NT2/D1 (cell line): ENCODE measurements at regions not wholly inside any gene's neighbourhood (a gene's known extent, or its start where the extent isn't known, plus 50 kb on each side); places are given as distances from the start of the nearest gene placed in this dataset.

Experiments
- DNase-seq: peaks from one replicate; pipeline ENCODE4 v3.0.0-alpha.2; 2011; ENCODE audit warnings: low read depth, low spot score
- H3K27me3 ChIP-seq: 2 replicates; pipeline ENCODE4 v1.6.0; 2011; ENCODE audit warnings: mild to moderate bottlenecking; ENCODE audit not compliant: insufficient read length, insufficient read depth
- H3K36me3 ChIP-seq: 2 replicates; pipeline ENCODE4 v1.6.1; 2011; ENCODE audit warnings: mild to moderate bottlenecking, low read length, mixed read lengths; ENCODE audit not compliant: insufficient read depth, insufficient read length
- H3K4me1 ChIP-seq: 2 replicates; pipeline ENCODE4 v1.5.1; 2011; ENCODE audit not compliant: insufficient read depth, insufficient read length
- H3K4me3 ChIP-seq: 2 replicates; pipeline ENCODE4 v1.5.1; 2011; ENCODE audit warnings: low read depth; ENCODE audit not compliant: insufficient read length
- H3K9ac ChIP-seq: 2 replicates; pipeline ENCODE4 v1.6.0; 2011; ENCODE audit warnings: low read depth; ENCODE audit not compliant: insufficient read length
- H3K9me3 ChIP-seq: 2 replicates; pipeline ENCODE4 v1.5.1; 2011; ENCODE audit warnings: mild to moderate bottlenecking, low read length; ENCODE audit not compliant: insufficient read depth
- SUZ12 ChIP-seq: IDR thresholded peaks from 2 replicates; pipeline ENCODE4 v1.6.1; 2011; ENCODE audit not compliant: insufficient read length, insufficient read depth; ENCODE audit errors: extremely low read depth
- YY1 ChIP-seq: IDR thresholded peaks from 2 replicates; pipeline ENCODE4 v1.6.1; 2011; ENCODE audit not compliant: insufficient read length, insufficient read depth
- ZNF274 ChIP-seq: IDR thresholded peaks from 2 replicates; pipeline ENCODE4 v1.6.1; 2011; ENCODE audit warnings: mild to moderate bottlenecking, low read depth, low read length

DNA sequence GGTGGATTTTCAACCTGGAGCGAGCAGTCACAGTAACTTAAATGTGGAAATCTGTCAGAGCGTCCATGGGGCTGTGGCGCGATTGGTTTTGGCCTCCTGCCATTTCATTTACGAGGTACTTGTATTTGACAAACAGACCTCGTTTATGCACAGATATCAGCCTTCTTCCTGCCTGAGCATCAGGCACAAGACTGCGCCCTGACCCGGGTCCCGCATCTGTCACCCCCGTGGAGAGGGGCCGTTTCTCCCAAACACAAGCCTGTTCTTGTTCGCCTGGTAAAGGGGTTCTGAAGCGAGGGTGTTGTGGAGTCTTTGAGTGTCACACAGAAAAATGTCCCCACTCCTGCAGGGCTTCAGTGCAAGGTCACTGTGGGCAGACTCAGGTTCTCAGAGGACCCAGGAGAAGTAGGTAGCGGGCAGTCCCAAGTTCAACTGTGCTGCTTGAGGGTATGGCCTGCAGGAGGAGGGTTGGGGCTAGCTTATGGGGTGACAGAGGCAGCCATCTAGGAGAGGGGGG, 202.3 kb downstream of the URI1 start:
- Histone ChIP-seq H3K9ac (no peak overlapping the region), H3K27me3 (no peaks in the 10 kb centered on the region), H3K4me1 (peaks cover 2% of the 10 kb centered on the region), H3K9me3 (no peaks in the 10 kb centered on the region), H3K36me3 (no peaks in the 10 kb centered on the region), H3K4me3 (no peak overlapping the region)
- TF ChIP-seq ZNF274 (no peak), YY1 (no peak), SUZ12 (no peak)
- DNase-seq, result no peak

- DNase-seq, result no peak
- no peaks in the 10 kb centered on the region for H3K27me3 ChIP-seq
- TF ChIP-seq SUZ12, result no peak
- TF ChIP-seq ZNF274, result no peak
- no peak for TF ChIP-seq YY1
- H3K9me3 ChIP-seq, result no peaks in the 10 kb centered on the region
- H3K36me3 ChIP-seq, result no peaks in the 10 kb centered on the region
- H3K4me1 ChIP-seq, result peaks cover 2% of the 10 kb centered on the region
- H3K9ac ChIP-seq, result no peak overlapping the region
- no peak overlapping the region for H3K4me3 ChIP-seq
Observed at GRCh38 chr19:30144802-30145201, 202.8 kb downstream of the URI1 start.

DNA sequence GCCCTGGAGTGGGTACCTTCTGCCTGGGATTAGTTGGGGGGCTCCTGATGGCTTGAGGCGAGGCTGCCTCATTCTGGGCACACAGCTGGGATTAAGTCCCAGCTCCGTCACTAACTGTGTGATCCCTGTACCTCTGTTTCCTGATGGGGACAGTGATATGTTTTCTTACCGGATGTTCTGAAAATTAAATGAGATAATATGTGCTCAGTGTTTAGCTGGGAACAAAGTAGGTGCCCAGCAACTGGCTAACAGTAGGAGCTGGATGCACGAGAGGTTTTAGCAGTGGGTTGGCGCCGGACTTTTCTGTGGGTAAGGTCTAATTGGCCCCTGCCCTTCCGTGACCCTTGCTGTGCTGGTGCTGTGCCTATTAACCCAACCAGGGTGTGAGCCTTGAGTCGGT, 203.4 kb downstream of the URI1 start:
- no peak for DNase-seq
- Histone ChIP-seq H3K9ac (no peak overlapping the region), H3K27me3 (no peaks in the 10 kb centered on the region), H3K4me1 (peaks cover 2% of the 10 kb centered on the region), H3K9me3 (no peaks in the 10 kb centered on the region), H3K36me3 (no peaks in the 10 kb centered on the region), H3K4me3 (no peak overlapping the region)
- TF ChIP-seq YY1 (no peak), ZNF274 (no peak), SUZ12 (no peak)

- H3K27me3 ChIP-seq, result no peaks in the 10 kb centered on the region
- no peaks in the 10 kb centered on the region for H3K9me3 ChIP-seq
- peaks cover 2% of the 10 kb centered on the region for H3K4me1 ChIP-seq
- H3K36me3 ChIP-seq, result no peaks in the 10 kb centered on the region
- TF ChIP-seq ZNF274 (no peak), YY1 (no peak), SUZ12 (no peak)
- H3K4me3 ChIP-seq, result no peak overlapping the region
- H3K9ac ChIP-seq, result no peak overlapping the region
- no peak for DNase-seq
Observed at GRCh38 chr19:30146346-30146745, 204.3 kb downstream of the URI1 start.

DNA sequence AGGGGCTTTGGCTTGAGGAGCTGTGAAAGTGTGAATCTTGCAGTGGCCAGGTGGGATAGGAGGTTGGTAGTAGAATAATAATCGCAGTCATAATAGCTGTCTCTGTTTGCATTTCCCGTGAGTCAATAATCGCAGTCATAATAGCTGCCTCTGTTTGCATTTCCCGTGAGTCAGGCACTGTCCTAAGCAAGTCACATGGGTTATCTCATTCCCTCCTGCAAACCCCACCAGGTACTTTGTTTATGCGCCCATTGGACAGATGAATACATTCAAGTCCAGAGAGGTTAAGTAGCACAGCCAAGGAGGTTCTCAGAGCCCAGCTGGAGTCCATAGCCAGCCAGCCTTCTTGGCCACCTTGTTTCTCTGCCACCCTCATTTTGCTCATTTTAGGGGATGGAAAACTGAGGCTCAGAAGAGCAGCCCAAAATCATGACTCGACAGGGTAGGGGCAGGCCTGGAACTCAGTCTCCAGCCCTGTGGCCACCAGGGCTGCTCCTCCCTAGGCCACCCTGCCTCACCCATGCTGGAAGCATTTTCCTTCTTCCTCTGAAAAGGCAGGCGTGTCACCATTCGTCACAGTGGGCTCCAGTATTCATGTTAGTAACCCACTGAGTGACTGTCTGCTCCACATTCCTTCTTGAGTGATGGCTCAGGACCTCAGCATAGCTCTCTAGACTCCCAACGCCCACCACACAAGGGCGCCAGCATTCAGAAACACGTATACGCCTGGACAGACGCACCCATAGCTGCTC, 206.2 kb downstream of the URI1 start:
- no peaks in the 10 kb centered on the region for H3K27me3 ChIP-seq
- TF ChIP-seq YY1 (no peak), ZNF274 (no peak), SUZ12 (no peak)
- H3K4me1 ChIP-seq, result peaks cover 2% of the 10 kb centered on the region
- no peak overlapping the region for H3K4me3 ChIP-seq
- no peak overlapping the region for H3K9ac ChIP-seq
- H3K9me3 ChIP-seq, result no peaks in the 10 kb centered on the region
- no peak for DNase-seq
- no peaks in the 10 kb centered on the region for H3K36me3 ChIP-seq

DNA sequence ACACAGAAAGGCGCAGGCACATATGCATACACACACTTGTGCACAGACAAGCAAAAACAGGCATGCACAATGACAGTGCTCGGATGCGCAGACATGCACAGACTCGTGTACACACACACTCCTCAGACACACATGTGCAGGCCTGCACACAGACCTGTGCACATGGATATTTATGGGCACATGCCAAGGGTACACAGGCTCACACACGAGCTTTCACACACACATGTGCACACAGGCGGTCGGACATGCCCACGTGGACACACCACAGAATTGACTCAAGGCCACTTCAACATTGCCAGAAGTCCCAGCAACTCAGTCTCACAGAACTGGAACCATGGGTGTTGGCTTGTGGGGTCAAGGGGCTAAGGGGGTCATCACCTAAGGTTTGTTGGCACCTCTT, 206.8 kb downstream of the URI1 start:
- Histone ChIP-seq H3K9ac (no peak overlapping the region), H3K4me1 (peaks cover 2% of the 10 kb centered on the region), H3K9me3 (no peaks in the 10 kb centered on the region), H3K27me3 (no peaks in the 10 kb centered on the region), H3K4me3 (no peak overlapping the region), H3K36me3 (no peaks in the 10 kb centered on the region)
- no peak for TF ChIP-seq SUZ12
- TF ChIP-seq ZNF274, result no peak
- TF ChIP-seq YY1, result no peak
- DNase-seq, result no peak

DNA sequence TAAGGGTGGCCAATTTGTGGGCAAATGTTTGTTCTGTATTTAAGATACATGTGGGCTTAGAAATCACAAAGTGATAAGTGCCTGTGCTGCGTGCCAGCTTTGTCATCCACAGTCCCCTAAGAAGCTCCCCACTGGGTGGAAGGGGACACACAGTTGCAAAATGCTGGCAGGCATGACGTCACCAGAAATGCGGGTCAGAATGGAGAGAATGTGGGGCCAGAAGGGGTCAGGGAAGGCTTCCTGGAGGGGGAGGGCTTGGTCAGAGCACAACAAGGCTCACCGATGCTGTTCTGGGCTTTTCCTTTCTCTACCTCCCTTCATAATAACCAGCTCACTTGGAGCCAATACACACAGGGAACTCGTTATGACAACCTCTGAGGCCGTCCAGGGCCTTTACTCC, 207.3 kb downstream of the URI1 start:
- Histone ChIP-seq H3K9ac (no peak overlapping the region), H3K4me3 (no peak overlapping the region), H3K27me3 (no peaks in the 10 kb centered on the region), H3K9me3 (no peaks in the 10 kb centered on the region), H3K36me3 (no peaks in the 10 kb centered on the region), H3K4me1 (peaks cover 2% of the 10 kb centered on the region)
- TF ChIP-seq YY1, result no peak
- no peak for TF ChIP-seq SUZ12
- TF ChIP-seq ZNF274, result no peak
- DNase-seq, result no peak
